Hepatocyte (in vitro differentiated cells): ENCODE measurements at regions not wholly inside any gene's neighbourhood (a gene's known extent, or its start where the extent isn't known, plus 50 kb on each side); places are given as distances from the start of the nearest gene placed in this dataset.

Experiments
- CTCF ChIP-seq: fragments of 200-600 bp; sonication (generic); IDR thresholded peaks from 2 replicates; pipeline ENCODE4 v1.5.1; 2016; ENCODE audit warnings: antibody characterized with exemption, mild to moderate bottlenecking; ENCODE audit not compliant: poor library complexity
- EZH2 ChIP-seq: fragments of 200-600 bp; sonication (generic); IDR thresholded peaks from 2 replicates; pipeline ENCODE4 v1.6.1; 2016; ENCODE audit warnings: antibody characterized with exemption, mild to moderate bottlenecking, borderline replicate concordance

DNA sequence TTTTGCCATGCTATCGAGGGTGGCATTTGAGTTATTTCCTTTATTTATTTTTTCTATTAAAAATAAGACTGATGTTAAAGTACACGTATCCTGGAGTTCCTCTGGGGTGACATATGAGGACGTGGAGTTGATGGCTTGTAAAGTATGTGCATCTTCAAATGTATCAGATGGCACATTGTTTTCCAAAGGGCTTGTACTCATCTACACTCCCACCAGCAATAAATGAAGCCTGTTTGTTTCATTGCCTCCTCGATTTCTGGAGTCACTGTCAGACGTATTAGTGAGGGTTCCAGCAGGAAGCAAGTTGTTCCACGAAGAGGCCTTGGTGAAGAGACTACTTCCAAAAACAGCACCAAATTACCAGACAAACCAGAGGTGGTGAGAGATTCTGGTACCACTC lies 423.9 kb downstream of the NPHP4 start:
- TF ChIP-seq CTCF (no peak), EZH2 (no peak)
